Ovary (tissue), 3 donors: ENCODE measurements at regions not wholly inside any gene's neighbourhood (a gene's known extent, or its start where the extent isn't known, plus 50 kb on each side); places are given as distances from the start of the nearest gene placed in this dataset.

Source experiments
- CTCF ChIP-seq, 3 donors: fragments of 450-650 bp in 2 of 3; fragments of 200-600 bp in 1 of 3; IDR thresholded peaks; one replicate each; pipeline versions ENCODE4 v1.5.1 to v1.8.0; 2016 to 2022; ENCODE audit warnings: antibody characterized with exemption in 3 of 3, mild to moderate bottlenecking in 1 of 3
- POLR2A ChIP-seq: fragments of 450-650 bp; IDR thresholded peaks from one replicate; pipeline ENCODE4 v1.6.1; 2017; ENCODE audit warnings: antibody characterized with exemption, mild to moderate bottlenecking, moderate library complexity
- donor health status: DM: no; HTN: no; CAD: no.

DNA sequence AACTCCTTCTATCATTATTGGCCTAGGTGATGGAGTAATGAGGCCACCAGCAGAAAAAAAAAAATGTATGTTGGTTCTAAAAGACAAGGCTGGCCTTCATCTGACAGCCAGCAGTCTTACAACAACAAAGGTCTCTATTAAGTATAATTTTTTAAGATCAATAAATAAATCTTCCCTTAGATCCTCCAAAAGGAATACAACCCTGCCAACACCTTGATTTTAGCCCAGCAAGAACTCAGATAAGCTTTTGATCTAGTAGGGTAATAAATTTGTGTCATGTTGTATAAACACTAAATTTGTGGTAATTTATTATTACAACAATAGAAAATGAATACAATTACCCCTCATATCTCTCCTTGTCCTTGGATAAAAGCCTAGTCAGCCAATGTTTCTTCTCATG is 633.2 kb upstream of the FAM174A start:
- TF ChIP-seq CTCF (IDR thresholded peaks at IDR 0.05): no peak
- TF ChIP-seq POLR2A: no peak
